ENCODE measurements at regions not wholly inside any gene's neighbourhood (a gene's known extent, or its start where the extent isn't known, plus 50 kb on each side); places are given as distances from the start of the nearest gene placed in this dataset.

GRCh38 chr10:2761971-2762370 is 305.4 kb upstream of the PFKP start:
- TF ChIP-seq BHLHE40 (IDR thresholded peaks at IDR 0.05; ENCODE audit: borderline replicate concordance), result no peak
- TF ChIP-seq SP1 (IDR thresholded peaks at IDR 0.05), result no peak
- TF ChIP-seq FOXM1 (IDR thresholded peaks at IDR 0.05; ENCODE audit: borderline replicate concordance), result no peak
- TF ChIP-seq ARNT (IDR thresholded peaks at IDR 0.05), result no peak
- no peak for TF ChIP-seq SUZ12 (IDR thresholded peaks at IDR 0.05)
- no peak for TF ChIP-seq CTBP1 (IDR thresholded peaks at IDR 0.05; ENCODE audit: borderline replicate concordance)
- TF ChIP-seq L3MBTL2 (conservative IDR thresholded peaks at IDR 0.05), result no peak
- no peak for TF ChIP-seq FOXK2 (IDR thresholded peaks at IDR 0.05)
- no peak for TF ChIP-seq HDGF (IDR thresholded peaks at IDR 0.05; ENCODE audit: borderline replicate concordance)
- TF ChIP-seq LEF1 (IDR thresholded peaks at IDR 0.05; ENCODE audit: borderline replicate concordance), result no peak
